HG03457 (cell line): ENCODE measurements at regions not wholly inside any gene's neighbourhood (a gene's known extent, or its start where the extent isn't known, plus 50 kb on each side); places are given as distances from the start of the nearest gene placed in this dataset.

Experiments
- ATAC-seq: cut with Tn5 transposase; IDR thresholded peaks from one replicate; pipeline ENCODE4 v1.9.1; 2021; ENCODE audit warnings: moderate number of reproducible peaks; ENCODE audit not compliant: unreplicated experiment

- ATAC-seq, result no peak
Measured at GRCh38 chr7:21028186-21028585, 241.5 kb upstream of the SP8 start.

GRCh38 chr7:21028599-21028998 is 241.9 kb upstream of the SP8 start:
- ATAC-seq, result no peak

- no peak for ATAC-seq
Measured at GRCh38 chr7:21029006-21029405, 242.3 kb upstream of the SP8 start.

- no peak for ATAC-seq
Measured at GRCh38 chr7:21030237-21030871, 243.7 kb upstream of the SP8 start.

- ATAC-seq, result no peak
Measured at GRCh38 chr7:21041252-21041651, 254.6 kb upstream of the SP8 start.

- no peak for ATAC-seq
Measured at GRCh38 chr7:21041666-21042065, 255.0 kb upstream of the SP8 start.

- no peak for ATAC-seq
Measured at GRCh38 chr7:21044384-21044783, 257.7 kb upstream of the SP8 start.

- no peak for ATAC-seq
Measured at GRCh38 chr7:21044913-21045568, 258.4 kb upstream of the SP8 start.

GRCh38 chr7:21051865-21052264 is 265.2 kb upstream of the SP8 start:
- ATAC-seq, result no peak

- no peak for ATAC-seq
Measured at GRCh38 chr7:21054427-21055112, 267.9 kb upstream of the SP8 start.

GRCh38 chr7:21059069-21059468 is 272.4 kb upstream of the SP8 start:
- no peak for ATAC-seq

GRCh38 chr7:21063106-21063505 is 276.4 kb upstream of the SP8 start:
- no peak for ATAC-seq

- no peak for ATAC-seq
Measured at GRCh38 chr7:21064698-21065648, 278.3 kb upstream of the SP8 start.

- ATAC-seq, result no peak
Measured at GRCh38 chr7:21066221-21066620, 279.5 kb upstream of the SP8 start.

- ATAC-seq, result no peak
Measured at GRCh38 chr7:21067216-21067615, 280.5 kb upstream of the SP8 start.

- ATAC-seq, result no peak
Measured at GRCh38 chr7:21070571-21071090, 283.9 kb upstream of the SP8 start.

- ATAC-seq, result peak; percentile 50
Measured at GRCh38 chr7:21071561-21072501, 285.1 kb upstream of the SP8 start.

GRCh38 chr7:21076054-21076453 is 289.4 kb upstream of the SP8 start:
- ATAC-seq, result no peak

- no peak for ATAC-seq
Measured at GRCh38 chr7:21076574-21076973, 289.9 kb upstream of the SP8 start.

GRCh38 chr7:21077602-21078001 is 290.9 kb upstream of the SP8 start:
- ATAC-seq, result no peak
